Cardiac fibroblast (primary cell): ENCODE measurements at regions not wholly inside any gene's neighbourhood (a gene's known extent, or its start where the extent isn't known, plus 50 kb on each side); places are given as distances from the start of the nearest gene placed in this dataset.

Experiments
- DNase-seq, 2 donors: peaks; one replicate each; pipeline versions ENCODE4 v3.0.0 to v3.0.0-alpha.2; 2010; ENCODE audit warnings: low read depth in 2 of 2
- H3K4me3 ChIP-seq, 2 donors: replicated peaks in 1 of 2; 1 replicate in 1 of 2; 2 replicates in 1 of 2; pipeline ENCODE4 v1.5.1; 2011; ENCODE audit warnings: low read depth in 2 of 2, low read length in 2 of 2, mild to moderate bottlenecking in 2 of 2, moderate library complexity in 1 of 2
- CTCF ChIP-seq: IDR thresholded peaks from one replicate; pipeline ENCODE4 v1.5.1; 2011; ENCODE audit warnings: low read depth, mild to moderate bottlenecking, low read length, inconsistent platforms

- TF ChIP-seq CTCF: no peak
- no peak overlapping the region for H3K4me3 ChIP-seq
- no peak for DNase-seq
Observed at GRCh38 chr2:35933031-35933430, 422.5 kb upstream of the CRIM1 start.

- no peak for DNase-seq
- H3K4me3 ChIP-seq: no peak overlapping the region
Observed at GRCh38 chr2:35932276-35932963, 423.2 kb upstream of the CRIM1 start.

GRCh38 chr2:35931626-35932025 is 424.0 kb upstream of the CRIM1 start:
- no peak for DNase-seq
- no peak for TF ChIP-seq CTCF
- H3K4me3 ChIP-seq: no peak overlapping the region

More at GRCh38 chr2:35932276-35932963, 423.2 kb upstream of the CRIM1 start:
- no peak for TF ChIP-seq CTCF

- no peak overlapping the region for H3K4me3 ChIP-seq
- TF ChIP-seq CTCF: no peak
- DNase-seq: no peak
Observed at GRCh38 chr2:35931115-35931514, 424.5 kb upstream of the CRIM1 start.

GRCh38 chr2:35929551-35929950 is 426.0 kb upstream of the CRIM1 start:
- no peak for TF ChIP-seq CTCF
- no peak for DNase-seq
- H3K4me3 ChIP-seq: no peak overlapping the region

GRCh38 chr2:35920061-35920460 is 435.5 kb upstream of the CRIM1 start:
- DNase-seq: no peak
- TF ChIP-seq CTCF: no peak

GRCh38 chr2:35915261-35915660 is 440.3 kb upstream of the CRIM1 start:
- no peak overlapping the region for H3K4me3 ChIP-seq
- TF ChIP-seq CTCF: no peak
- DNase-seq: no peak

More at GRCh38 chr2:35920061-35920460, 435.5 kb upstream of the CRIM1 start:
- H3K4me3 ChIP-seq: no peak overlapping the region
